ENCODE measurements at regions not wholly inside any gene's neighbourhood (a gene's known extent, or its start where the extent isn't known, plus 50 kb on each side); places are given as distances from the start of the nearest gene placed in this dataset.

- DNase-seq = no peak
These were observed 72.3 kb upstream of the BOC start for GRCh38 chr3:113138839-113139743.

- no peak for DNase-seq
These were observed 70.5 kb upstream of the BOC start for GRCh38 chr3:113140876-113141275.

GRCh38 chr3:113141543-113141942, 69.8 kb upstream of the BOC start:
- no peak for DNase-seq

- no peak for DNase-seq
These were observed 68.9 kb upstream of the BOC start for GRCh38 chr3:113142476-113142875.

GRCh38 chr3:113143353-113143752, 68.0 kb upstream of the BOC start:
- DNase-seq = no peak

- no peak for DNase-seq
These were observed 63.6 kb upstream of the BOC start for GRCh38 chr3:113147681-113148261.

GRCh38 chr3:113148284-113148683, 63.1 kb upstream of the BOC start:
- no peak for DNase-seq

GRCh38 chr3:113150250-113150649, 61.1 kb upstream of the BOC start:
- no peak for DNase-seq

GRCh38 chr3:113151461-113152031, 59.8 kb upstream of the BOC start:
- DNase-seq = no peak

GRCh38 chr3:113152849-113153248, 58.5 kb upstream of the BOC start:
- no peak for DNase-seq

- no peak for DNase-seq
These were observed 57.8 kb upstream of the BOC start for GRCh38 chr3:113153499-113154107.

GRCh38 chr3:113156816-113157333, 54.5 kb upstream of the BOC start:
- no peak for DNase-seq

GRCh38 chr3:113157408-113158030, 53.8 kb upstream of the BOC start:
- no peak for DNase-seq

- no peak for DNase-seq
These were observed 53.2 kb upstream of the BOC start for GRCh38 chr3:113158171-113158570.

Measured in CD4-positive, alpha-beta T cell treated with Interleukin-12 subunit alpha and Interleukin-12 subunit beta, for 1 hour (primary cell).